IPS-NIHi7 (cell line): ENCODE measurements at regions not wholly inside any gene's neighbourhood (a gene's known extent, or its start where the extent isn't known, plus 50 kb on each side); places are given as distances from the start of the nearest gene placed in this dataset.
"Not testable (repeated sequence)": the region's sequence is repeated elsewhere in the genome, so short reads cannot be mapped to it uniquely, and the experiment has no call there.

ENCODE experiments used
- DNase-seq: peaks from one replicate; pipeline ENCODE4 v3.0.0; 2012; ENCODE audit warnings: mixed read lengths; ENCODE audit errors: extremely low spot score

DNA sequence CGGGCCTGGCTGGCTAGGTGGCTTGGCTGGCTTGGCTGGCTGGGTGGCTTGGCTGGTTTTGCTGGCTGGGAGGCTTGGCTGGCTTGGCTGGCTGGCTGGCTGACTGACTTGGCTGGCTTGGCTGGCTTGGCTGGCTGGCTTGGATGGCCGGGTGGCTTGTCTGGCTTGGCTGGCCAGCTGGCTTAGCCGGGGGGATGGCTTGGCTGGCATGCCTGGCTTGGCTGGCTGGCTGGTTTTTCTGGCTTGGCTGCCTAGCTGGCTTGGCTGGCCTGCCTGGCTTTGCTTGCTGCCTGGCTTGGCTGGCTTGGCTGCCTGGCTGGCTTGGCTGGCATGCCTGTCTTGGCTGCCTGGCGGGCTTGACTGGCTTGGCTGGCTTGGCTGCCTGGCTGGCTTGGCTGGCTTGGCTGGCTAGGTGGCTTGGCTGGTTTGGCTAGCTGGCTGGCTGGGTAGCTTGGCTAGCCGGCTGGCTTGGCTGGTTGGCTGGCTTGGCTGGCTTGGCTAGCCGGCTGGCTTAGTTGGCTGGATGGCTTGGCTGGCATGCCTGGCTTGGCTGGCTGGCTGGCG is 2829.6 kb downstream of the RPIA start:
- DNase-seq = not testable (repeated sequence)

DNA sequence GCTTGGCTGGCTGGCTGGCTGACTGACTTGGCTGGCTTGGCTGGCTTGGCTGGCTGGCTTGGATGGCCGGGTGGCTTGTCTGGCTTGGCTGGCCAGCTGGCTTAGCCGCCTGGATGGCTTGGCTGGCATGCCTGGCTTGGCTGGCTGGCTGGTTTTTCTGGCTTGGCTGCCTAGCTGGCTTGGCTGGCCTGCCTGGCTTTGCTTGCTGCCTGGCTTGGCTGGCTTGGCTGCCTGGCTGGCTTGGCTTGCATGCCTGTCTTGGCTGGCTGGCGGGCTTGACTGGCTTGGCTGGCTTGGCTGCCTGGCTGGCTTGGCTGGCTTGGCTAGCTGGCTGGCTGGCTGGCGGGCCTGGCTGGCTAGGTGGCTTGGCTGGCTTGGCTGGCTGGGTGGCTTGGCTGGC is 2830.5 kb downstream of the RPIA start:
- not testable (repeated sequence) for DNase-seq

DNA sequence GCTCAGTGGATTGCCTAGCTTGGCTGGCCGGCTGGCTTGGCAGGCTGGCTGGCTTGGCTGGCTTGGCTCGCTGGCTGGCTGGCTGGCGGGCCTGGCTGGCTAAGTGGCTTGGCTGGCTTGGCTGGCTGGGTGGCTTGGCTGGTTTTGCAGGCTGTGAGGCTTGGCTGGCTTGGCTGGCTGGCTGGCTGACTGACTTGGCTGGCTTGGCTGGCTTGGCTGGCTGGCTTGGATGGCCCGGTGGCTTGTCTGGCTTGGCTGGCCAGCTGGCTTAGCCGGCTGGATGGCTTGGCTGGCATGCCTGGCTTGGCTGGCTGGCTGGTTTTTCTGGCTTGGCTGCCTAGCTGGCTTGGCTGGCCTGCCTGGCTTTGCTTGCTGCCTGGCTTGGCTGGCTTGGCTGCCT is 2831.4 kb downstream of the RPIA start:
- DNase-seq = not testable (repeated sequence)

DNA sequence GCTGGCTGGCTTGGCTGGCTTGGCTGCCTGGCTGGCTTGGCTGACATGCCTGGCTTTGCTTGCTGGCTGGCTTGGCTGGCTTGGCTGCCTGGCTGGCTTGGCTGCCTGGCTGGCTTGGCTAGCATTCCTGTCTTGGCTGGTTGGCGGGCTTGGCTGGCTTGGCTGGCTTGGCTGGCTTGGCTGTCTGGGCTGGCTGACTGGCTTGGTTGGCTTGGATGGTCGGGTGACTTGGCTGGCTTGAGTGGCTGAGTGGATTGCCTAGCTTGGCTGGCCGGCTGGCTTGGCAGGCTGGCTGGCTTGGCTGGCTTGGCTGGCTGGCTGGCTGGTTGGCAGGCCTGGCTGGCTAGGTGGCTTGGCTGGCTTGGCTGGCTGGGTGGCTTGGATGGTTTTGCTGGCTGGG is 2832.3 kb downstream of the RPIA start:
- DNase-seq = not testable (repeated sequence)

DNA sequence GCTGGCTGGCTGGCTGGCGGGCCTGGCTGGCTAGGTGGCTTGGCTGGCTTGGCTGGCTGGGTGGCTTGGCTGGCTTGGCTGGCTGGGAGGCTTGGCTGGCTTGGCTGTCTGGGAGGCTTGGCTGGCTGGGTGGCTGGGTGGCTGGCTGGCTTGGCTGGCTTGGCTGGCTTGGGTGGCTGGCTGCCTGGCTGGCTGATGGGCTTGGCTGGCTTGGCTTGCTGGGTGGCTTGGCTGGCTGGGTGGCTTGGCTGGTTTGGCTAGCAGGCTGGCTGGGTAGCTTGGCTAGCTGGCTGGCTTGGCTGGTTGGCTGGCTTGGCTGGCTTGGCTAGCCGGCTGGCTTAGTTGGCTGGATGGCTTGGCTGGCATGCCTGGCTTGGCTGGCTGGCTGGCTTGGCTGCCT is 2834.1 kb downstream of the RPIA start:
- not testable (repeated sequence) for DNase-seq

- DNase-seq = not testable (repeated sequence)
Measured at GRCh38 chr2:91526083-91526482, 2834.6 kb downstream of the RPIA start.

GRCh38 chr2:91527056-91527455 is 2835.6 kb downstream of the RPIA start:
- DNase-seq = not testable (repeated sequence)

- not testable (repeated sequence) for DNase-seq
Measured at GRCh38 chr2:91527491-91528031, 2836.1 kb downstream of the RPIA start.

GRCh38 chr2:91528361-91528760 is 2836.9 kb downstream of the RPIA start:
- DNase-seq = not testable (repeated sequence)

DNA sequence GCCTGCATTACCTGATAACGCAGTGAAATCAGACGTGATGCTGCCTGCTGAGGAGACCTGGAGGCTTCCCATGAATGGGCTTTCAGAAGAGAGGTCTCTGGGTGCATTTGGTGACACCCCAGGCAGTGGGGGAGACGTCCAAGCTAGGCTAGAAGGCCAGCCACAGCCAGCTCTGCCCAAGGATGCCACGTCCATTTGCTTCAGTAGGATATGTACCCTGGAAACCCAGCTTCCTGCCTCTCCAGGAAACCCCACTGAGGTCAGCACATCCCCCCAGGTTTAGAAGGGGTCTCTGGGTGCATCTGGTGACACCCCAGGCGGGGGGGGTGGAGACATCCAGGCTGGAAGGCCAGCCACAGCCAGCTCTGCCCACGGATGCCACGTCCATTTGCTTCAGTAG is 2844.6 kb downstream of the RPIA start:
- DNase-seq = not testable (repeated sequence)

- not testable (repeated sequence) for DNase-seq
Measured at GRCh38 chr2:91536549-91537263, 2845.2 kb downstream of the RPIA start.

GRCh38 chr2:91549316-91549715 is 2857.8 kb downstream of the RPIA start:
- not testable (repeated sequence) for DNase-seq

DNA sequence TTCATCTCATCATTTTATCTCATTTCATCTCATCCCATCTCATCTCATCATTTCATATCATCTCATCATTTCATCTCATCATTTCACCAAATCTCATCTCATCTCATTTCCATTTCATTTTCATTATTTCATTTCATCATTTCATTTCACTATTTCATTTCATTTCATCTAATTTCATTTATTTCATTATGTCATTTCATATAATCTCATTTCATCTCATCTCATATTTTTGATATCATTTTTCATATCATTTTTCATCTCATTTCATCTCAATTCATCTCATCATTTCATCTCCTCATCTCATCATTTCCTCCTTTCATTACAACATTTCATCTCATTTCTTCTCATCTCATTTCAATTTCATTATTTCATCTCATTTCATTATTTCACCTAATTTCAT is 2866.8 kb downstream of the RPIA start:
- DNase-seq = not testable (repeated sequence)

GRCh38 chr2:91559269-91559668 is 2867.8 kb downstream of the RPIA start:
- DNase-seq = not testable (repeated sequence)

DNA sequence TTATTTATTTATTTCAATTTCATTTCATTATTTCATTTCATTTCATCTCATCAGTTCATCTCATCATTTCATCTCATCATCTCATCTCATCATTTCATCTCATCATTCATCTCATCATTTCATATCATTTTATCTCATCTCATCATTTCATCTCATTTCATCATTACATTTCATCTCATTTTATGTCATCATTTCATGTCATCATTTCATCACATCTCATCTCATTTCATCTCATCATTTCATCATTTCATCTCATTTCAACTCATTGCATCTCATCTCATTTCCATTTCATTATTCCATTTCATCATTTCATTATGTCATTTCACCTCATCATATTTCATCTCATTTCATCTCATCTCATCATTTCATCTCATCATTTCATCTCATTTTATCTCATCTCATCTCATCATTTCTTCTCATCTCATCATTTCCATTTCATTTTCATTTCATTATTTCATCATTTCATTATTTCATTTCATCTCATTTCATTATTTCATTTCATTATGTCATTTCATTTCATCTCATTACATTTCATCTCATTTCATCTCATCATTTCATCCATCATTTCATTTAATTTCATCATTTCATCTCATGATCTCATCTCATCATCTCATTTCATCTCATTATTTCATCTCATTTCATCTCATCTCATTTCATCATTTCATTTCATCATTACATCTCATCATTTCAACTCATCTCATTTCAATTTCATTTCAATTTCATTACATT is 2868.6 kb downstream of the RPIA start:
- DNase-seq = not testable (repeated sequence)

DNA sequence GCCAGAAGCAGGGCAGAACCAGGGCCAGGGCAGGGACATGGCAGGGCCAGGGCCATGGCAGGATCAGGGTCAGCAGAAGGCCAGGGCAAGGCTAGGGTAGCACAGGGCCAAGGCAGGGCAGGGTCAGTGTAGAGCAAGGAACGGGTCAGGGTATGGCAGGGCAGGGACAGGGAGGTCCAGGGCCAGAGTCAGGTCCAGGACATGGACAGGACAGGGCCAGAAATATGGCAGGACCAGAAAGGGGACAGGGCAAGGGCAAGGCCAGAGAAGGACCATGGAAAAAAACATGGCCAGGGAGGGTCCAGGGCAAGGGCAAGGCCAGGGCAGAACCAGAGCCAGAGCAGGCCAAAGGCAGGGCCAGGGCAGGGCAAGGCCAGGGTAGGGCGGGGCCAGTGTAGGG is 2870.7 kb downstream of the RPIA start:
- not testable (repeated sequence) for DNase-seq

- DNase-seq = not testable (repeated sequence)
Measured at GRCh38 chr2:91564700-91565099, 2873.2 kb downstream of the RPIA start.

DNA sequence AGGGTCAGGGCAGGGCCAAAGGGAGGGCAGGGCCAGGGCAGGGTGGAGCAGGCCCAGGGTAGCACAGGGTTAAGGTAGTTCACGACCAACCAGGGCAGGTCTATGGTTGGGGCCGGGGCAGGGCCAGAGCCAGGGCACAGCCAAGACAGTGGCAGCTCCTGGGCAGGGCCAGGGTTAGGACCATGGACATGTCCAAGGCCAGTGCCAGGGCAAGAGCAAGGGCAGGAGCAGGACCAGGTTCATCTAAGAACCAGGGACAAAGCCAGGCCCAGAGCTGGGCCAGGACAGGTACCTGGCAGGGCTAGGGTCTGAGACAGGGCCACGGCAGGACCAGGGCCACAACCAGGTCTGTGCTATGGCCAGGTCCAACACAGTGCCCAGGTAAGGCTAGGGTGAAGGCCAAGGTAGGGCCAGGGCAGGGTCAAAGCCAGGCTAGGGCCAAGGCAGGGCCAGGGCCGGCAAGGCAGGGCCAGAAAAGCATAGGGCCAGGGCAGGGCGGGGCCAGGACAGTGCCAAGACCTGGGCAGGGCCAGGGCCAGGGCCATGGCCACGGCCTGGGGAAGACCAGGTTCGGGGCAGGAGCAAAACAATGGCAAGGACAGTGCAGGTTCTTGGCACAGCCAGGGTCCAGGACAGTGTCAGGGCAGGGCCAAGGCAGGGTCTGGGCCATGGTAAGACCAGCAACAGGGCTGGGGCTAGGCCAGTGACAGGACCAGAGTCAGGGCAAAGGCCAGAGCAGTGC is 2874.4 kb downstream of the RPIA start:
- not testable (repeated sequence) for DNase-seq

GRCh38 chr2:91566611-91567010 is 2875.1 kb downstream of the RPIA start:
- not testable (repeated sequence) for DNase-seq

GRCh38 chr2:91567546-91568335 is 2876.3 kb downstream of the RPIA start:
- DNase-seq = not testable (repeated sequence)
